ENCODE measurements at regions not wholly inside any gene's neighbourhood (a gene's known extent, or its start where the extent isn't known, plus 50 kb on each side); places are given as distances from the start of the nearest gene placed in this dataset.

DNA sequence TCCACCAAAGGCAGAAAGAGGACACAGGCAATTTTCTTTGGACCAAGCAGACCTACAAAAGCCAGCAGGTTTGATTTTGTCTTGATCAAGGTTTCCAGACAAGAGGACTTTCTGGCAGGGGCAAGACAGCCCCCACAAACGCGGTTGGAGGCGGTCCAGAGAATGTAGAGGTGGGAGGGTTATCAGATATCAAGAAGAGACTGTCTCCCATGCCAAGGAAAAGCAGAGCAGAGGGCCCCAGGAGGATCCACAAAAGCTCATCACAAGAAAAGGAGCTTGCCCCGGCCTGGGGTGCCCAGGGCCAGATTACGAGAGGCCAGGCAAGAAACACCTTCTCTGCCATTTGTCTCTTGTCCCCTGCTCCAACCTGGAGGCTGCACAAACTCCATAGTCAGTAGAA, 538.9 kb downstream of the BNC2 start:
- no peak overlapping the region for H2AFZ ChIP-seq (ENCODE audit: low read depth, low read length, poor library complexity, severe bottlenecking)
- no peaks in the 10 kb centered on the region for H4K20me1 ChIP-seq (ENCODE audit: insufficient read depth)
- BruUV-seq (replicated peaks), result no TSS peak
- H3K9ac ChIP-seq (ENCODE audit: low read length), result no peak overlapping the region
- H3K9me2 ChIP-seq (ENCODE audit: insufficient read depth), result no peaks in the 10 kb centered on the region
- H3K4me2 ChIP-seq (ENCODE audit: low read length), result no peak overlapping the region
- H3K4me3 ChIP-seq (replicated peaks in 1 of 2; ENCODE audit: low read depth in 1 of 2, low read length in 2 of 2), result no peak overlapping the region
- TF ChIP-seq EZH2phosphoT487 (IDR thresholded peaks at IDR 0.05; ENCODE audit: borderline replicate concordance) (no peak), TCF7L2 (IDR thresholded peaks at IDR 0.05; ENCODE audit: borderline replicate concordance, extremely low read depth, insufficient read depth, insufficient read length) (no peak), EZH2 (IDR thresholded peaks at IDR 0.05) (no peak), CBX3 (IDR thresholded peaks at IDR 0.05; ENCODE audit: low read depth) (no peak), POLR2AphosphoS5 (IDR thresholded peaks at IDR 0.05; ENCODE audit: low read depth, low read length) (no peak), SP1 (IDR thresholded peaks at IDR 0.05; ENCODE audit: low read depth) (no peak)
- TF ChIP-seq, protein P1, sequence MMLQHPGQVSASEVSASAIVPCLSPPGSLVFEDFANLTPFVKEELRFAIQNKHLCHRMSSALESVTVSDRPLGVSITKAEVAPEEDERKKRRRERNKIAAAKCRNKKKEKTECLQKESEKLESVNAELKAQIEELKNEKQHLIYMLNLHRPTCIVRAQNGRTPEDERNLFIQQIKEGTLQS (IDR thresholded peaks at IDR 0.05), result no peak
- TF ChIP-seq, protein P2, sequence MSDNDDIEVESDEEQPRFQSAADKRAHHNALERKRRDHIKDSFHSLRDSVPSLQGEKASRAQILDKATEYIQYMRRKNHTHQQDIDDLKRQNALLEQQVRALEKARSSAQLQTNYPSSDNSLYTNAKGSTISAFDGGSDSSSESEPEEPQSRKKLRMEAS (IDR thresholded peaks at IDR 0.05), result no peak
- TF ChIP-seq, protein P3, sequence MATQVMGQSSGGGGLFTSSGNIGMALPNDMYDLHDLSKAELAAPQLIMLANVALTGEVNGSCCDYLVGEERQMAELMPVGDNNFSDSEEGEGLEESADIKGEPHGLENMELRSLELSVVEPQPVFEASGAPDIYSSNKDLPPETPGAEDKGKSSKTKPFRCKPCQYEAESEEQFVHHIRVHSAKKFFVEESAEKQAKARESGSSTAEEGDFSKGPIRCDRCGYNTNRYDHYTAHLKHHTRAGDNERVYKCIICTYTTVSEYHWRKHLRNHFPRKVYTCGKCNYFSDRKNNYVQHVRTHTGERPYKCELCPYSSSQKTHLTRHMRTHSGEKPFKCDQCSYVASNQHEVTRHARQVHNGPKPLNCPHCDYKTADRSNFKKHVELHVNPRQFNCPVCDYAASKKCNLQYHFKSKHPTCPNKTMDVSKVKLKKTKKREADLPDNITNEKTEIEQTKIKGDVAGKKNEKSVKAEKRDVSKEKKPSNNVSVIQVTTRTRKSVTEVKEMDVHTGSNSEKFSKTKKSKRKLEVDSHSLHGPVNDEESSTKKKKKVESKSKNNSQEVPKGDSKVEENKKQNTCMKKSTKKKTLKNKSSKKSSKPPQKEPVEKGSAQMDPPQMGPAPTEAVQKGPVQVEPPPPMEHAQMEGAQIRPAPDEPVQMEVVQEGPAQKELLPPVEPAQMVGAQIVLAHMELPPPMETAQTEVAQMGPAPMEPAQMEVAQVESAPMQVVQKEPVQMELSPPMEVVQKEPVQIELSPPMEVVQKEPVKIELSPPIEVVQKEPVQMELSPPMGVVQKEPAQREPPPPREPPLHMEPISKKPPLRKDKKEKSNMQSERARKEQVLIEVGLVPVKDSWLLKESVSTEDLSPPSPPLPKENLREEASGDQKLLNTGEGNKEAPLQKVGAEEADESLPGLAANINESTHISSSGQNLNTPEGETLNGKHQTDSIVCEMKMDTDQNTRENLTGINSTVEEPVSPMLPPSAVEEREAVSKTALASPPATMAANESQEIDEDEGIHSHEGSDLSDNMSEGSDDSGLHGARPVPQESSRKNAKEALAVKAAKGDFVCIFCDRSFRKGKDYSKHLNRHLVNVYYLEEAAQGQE (IDR thresholded peaks at IDR 0.05; ENCODE audit: low read depth), result no peak
- H3K27ac ChIP-seq (ENCODE audit: low read depth, low read length), result no peak overlapping the region
- no peaks in the 10 kb centered on the region for H3K27me3 ChIP-seq (ENCODE audit: insufficient read depth, low read length)
- POLR2A ChIA-PET, result no interaction called here
- no peak for ATAC-seq
- no peaks in the 10 kb centered on the region for H3K79me2 ChIP-seq (ENCODE audit: insufficient read depth, low read length)
- H3K9me3 ChIP-seq (ENCODE audit: control insufficient read depth in 1 of 2, insufficient read depth in 1 of 2, low read depth in 1 of 2, low read length in 2 of 2), result no peaks in the 10 kb centered on the region
- no peaks in the 10 kb centered on the region for H3K36me3 ChIP-seq (ENCODE audit: control insufficient read depth in 1 of 2, insufficient read depth in 2 of 2, low read length in 2 of 2)
- CTCF ChIA-PET, result no interaction called here
- H3K4me1 ChIP-seq (ENCODE audit: control insufficient read depth in 1 of 2, insufficient read depth in 2 of 2, low read length in 2 of 2), result peaks cover 0 to 17% of the 10 kb centered on the region in 2 experiments; a peak in 2 of 4 replicates
- DNase-seq (ENCODE audit: low read depth, low spot score), result no peak
- RAD21 ChIA-PET (ENCODE audit: low non-redundant PET in 1 of 2, low total read pairs in 2 of 2, uncharacterized antibody in 2 of 2, unreplicated experiment in 2 of 2), result no interaction called here
- intact Hi-C loops (cut with micrococcal nuclease), result no loop called here
